ENCODE measurements at regions not wholly inside any gene's neighbourhood (a gene's known extent, or its start where the extent isn't known, plus 50 kb on each side); places are given as distances from the start of the nearest gene placed in this dataset.

DNA sequence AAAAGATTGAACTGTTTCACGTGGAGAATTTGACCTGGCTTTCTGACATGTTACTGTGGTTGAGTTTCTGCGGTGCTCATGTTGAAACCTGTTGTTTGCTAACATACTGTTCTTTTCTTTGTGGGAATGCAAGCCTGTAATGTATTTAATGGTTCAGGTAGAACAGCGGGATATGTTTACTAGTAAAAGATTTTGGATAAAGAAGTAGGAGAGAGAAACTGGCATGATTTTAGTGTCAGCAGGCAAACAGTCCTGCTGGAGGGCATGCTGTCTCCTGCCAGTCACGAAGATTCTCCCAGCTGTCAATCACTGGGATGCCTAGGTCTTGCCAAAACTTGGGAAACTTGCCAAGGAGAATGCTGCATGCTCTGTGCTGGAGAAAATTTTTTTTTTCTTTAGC lies 263.5 kb downstream of the TAF11L14 start:
- H3K9ac ChIP-seq (ENCODE audit: low read depth in 1 of 2, low read length in 2 of 2): no peak overlapping the region
- no peaks in the 10 kb centered on the region for H3K36me3 ChIP-seq (ENCODE audit: control insufficient read depth in 2 of 2, insufficient read depth in 2 of 2, low read length in 2 of 2)
- no peaks in the 10 kb centered on the region for H3K4me1 ChIP-seq (ENCODE audit: control insufficient read depth in 2 of 2, insufficient read depth in 2 of 2, low read length in 2 of 2)
- peaks cover 0 to 5% of the 10 kb centered on the region in 2 donors for H3K9me3 ChIP-seq (ENCODE audit: control insufficient read depth in 2 of 2, low read length in 2 of 2)
- no peak overlapping the region for H3K4me3 ChIP-seq (ENCODE audit: low read length in 2 of 2)
- no peaks in the 10 kb centered on the region for H3K27me3 ChIP-seq (ENCODE audit: control insufficient read depth in 2 of 2, insufficient read depth in 2 of 2, low read length in 2 of 2)
- H3K27ac ChIP-seq (ENCODE audit: low read depth in 2 of 2, low read length in 2 of 2): no peak overlapping the region

DNA sequence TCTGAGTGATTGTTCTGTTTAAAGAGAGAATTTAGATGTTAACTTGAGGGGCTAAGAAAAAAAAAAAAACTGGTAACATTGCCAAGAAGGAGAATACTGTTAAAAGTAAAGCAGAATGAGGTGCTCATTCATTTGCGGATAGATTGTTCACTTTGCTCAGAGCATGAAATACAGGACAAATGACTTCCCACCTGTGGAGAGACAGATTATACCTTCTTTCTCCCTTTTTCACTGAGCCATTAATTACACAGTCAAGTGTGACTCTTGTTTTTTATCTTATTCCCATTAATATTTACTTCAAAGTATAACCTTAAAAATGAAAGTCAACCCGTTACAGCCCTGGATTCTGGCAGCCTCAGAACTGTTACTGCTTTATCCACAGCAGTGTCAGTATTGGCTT lies 264.5 kb downstream of the TAF11L14 start:
- H3K27ac ChIP-seq (ENCODE audit: low read depth in 2 of 2, low read length in 2 of 2): no peak overlapping the region
- no peaks in the 10 kb centered on the region for H3K4me1 ChIP-seq (ENCODE audit: control insufficient read depth in 2 of 2, insufficient read depth in 2 of 2, low read length in 2 of 2)
- H3K9me3 ChIP-seq (ENCODE audit: control insufficient read depth in 2 of 2, low read length in 2 of 2): no peaks in the 10 kb centered on the region
- no peak overlapping the region for H3K9ac ChIP-seq (ENCODE audit: low read depth in 1 of 2, low read length in 2 of 2)
- H3K27me3 ChIP-seq (ENCODE audit: control insufficient read depth in 2 of 2, insufficient read depth in 2 of 2, low read length in 2 of 2): no peaks in the 10 kb centered on the region
- no peaks in the 10 kb centered on the region for H3K36me3 ChIP-seq (ENCODE audit: control insufficient read depth in 2 of 2, insufficient read depth in 2 of 2, low read length in 2 of 2)
- no peak overlapping the region for H3K4me3 ChIP-seq (ENCODE audit: low read length in 2 of 2)

GRCh38 chr5:17907094-17907493 lies 272.8 kb downstream of the TAF11L14 start:
- H3K27me3 ChIP-seq (ENCODE audit: control insufficient read depth in 2 of 2, insufficient read depth in 2 of 2, low read length in 2 of 2): no peaks in the 10 kb centered on the region
- H3K27ac ChIP-seq (ENCODE audit: low read depth in 2 of 2, low read length in 2 of 2): no peak overlapping the region
- no peaks in the 10 kb centered on the region for H3K4me1 ChIP-seq (ENCODE audit: control insufficient read depth in 2 of 2, insufficient read depth in 2 of 2, low read length in 2 of 2)
- no peak overlapping the region for H3K4me3 ChIP-seq (ENCODE audit: low read length in 2 of 2)
- H3K36me3 ChIP-seq (ENCODE audit: control insufficient read depth in 2 of 2, insufficient read depth in 2 of 2, low read length in 2 of 2): no peaks in the 10 kb centered on the region
- H3K9ac ChIP-seq (ENCODE audit: low read depth in 1 of 2, low read length in 2 of 2): no peak overlapping the region
- no peaks in the 10 kb centered on the region for H3K9me3 ChIP-seq (ENCODE audit: control insufficient read depth in 2 of 2, low read length in 2 of 2)

DNA sequence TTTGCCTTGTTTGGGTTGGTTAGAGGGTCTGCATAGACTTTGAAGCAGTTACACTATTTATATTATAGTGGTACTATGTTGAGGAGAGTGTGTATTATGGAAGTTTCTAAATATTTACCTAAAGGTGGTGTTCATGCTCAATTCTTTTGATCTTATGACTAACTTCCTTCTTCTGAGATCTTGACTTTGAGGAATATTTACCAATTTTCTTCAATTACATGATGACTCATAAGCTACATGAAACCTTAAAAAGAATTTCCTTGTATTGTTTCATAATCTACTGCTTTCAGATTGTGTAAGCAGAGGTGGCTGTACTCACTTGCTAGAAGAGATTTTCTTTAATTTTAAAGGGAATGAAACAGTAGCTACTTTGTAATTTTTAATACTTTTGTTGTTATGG lies 276.1 kb downstream of the TAF11L14 start:
- no peaks in the 10 kb centered on the region for H3K36me3 ChIP-seq (ENCODE audit: control insufficient read depth in 2 of 2, insufficient read depth in 2 of 2, low read length in 2 of 2)
- H3K9ac ChIP-seq (ENCODE audit: low read depth in 1 of 2, low read length in 2 of 2): no peak overlapping the region
- no peaks in the 10 kb centered on the region for H3K4me1 ChIP-seq (ENCODE audit: control insufficient read depth in 2 of 2, insufficient read depth in 2 of 2, low read length in 2 of 2)
- no peaks in the 10 kb centered on the region for H3K27me3 ChIP-seq (ENCODE audit: control insufficient read depth in 2 of 2, insufficient read depth in 2 of 2, low read length in 2 of 2)
- no peak overlapping the region for H3K4me3 ChIP-seq (ENCODE audit: low read length in 2 of 2)
- H3K27ac ChIP-seq (ENCODE audit: low read depth in 2 of 2, low read length in 2 of 2): no peak overlapping the region
- no peaks in the 10 kb centered on the region for H3K9me3 ChIP-seq (ENCODE audit: control insufficient read depth in 2 of 2, low read length in 2 of 2)

- no peak overlapping the region for H3K9ac ChIP-seq (ENCODE audit: low read depth in 1 of 2, low read length in 2 of 2)
- H3K4me1 ChIP-seq (ENCODE audit: control insufficient read depth in 2 of 2, insufficient read depth in 2 of 2, low read length in 2 of 2): no peaks in the 10 kb centered on the region
- H3K27me3 ChIP-seq (ENCODE audit: control insufficient read depth in 2 of 2, insufficient read depth in 2 of 2, low read length in 2 of 2): no peaks in the 10 kb centered on the region
- H3K9me3 ChIP-seq (ENCODE audit: control insufficient read depth in 2 of 2, low read length in 2 of 2): no peaks in the 10 kb centered on the region
- H3K27ac ChIP-seq (ENCODE audit: low read depth in 2 of 2, low read length in 2 of 2): no peak overlapping the region
- H3K36me3 ChIP-seq (ENCODE audit: control insufficient read depth in 2 of 2, insufficient read depth in 2 of 2, low read length in 2 of 2): no peaks in the 10 kb centered on the region
- H3K4me3 ChIP-seq (ENCODE audit: low read length in 2 of 2): no peak overlapping the region
Observed at GRCh38 chr5:17912794-17913193, 278.5 kb downstream of the TAF11L14 start.

- Histone ChIP-seq H3K36me3 (ENCODE audit: control insufficient read depth in 2 of 2, insufficient read depth in 2 of 2, low read length in 2 of 2) (no peaks in the 10 kb centered on the region), H3K27ac (ENCODE audit: low read depth in 2 of 2, low read length in 2 of 2) (no peak overlapping the region), H3K4me1 (ENCODE audit: control insufficient read depth in 2 of 2, insufficient read depth in 2 of 2, low read length in 2 of 2) (no peaks in the 10 kb centered on the region), H3K27me3 (ENCODE audit: control insufficient read depth in 2 of 2, insufficient read depth in 2 of 2, low read length in 2 of 2) (no peaks in the 10 kb centered on the region), H3K9ac (ENCODE audit: low read depth in 1 of 2, low read length in 2 of 2) (no peak overlapping the region), H3K4me3 (ENCODE audit: low read length in 2 of 2) (no peak overlapping the region), H3K9me3 (ENCODE audit: control insufficient read depth in 2 of 2, low read length in 2 of 2) (no peaks in the 10 kb centered on the region)
Observed at GRCh38 chr5:17916446-17916845, 282.2 kb downstream of the TAF11L14 start.

DNA sequence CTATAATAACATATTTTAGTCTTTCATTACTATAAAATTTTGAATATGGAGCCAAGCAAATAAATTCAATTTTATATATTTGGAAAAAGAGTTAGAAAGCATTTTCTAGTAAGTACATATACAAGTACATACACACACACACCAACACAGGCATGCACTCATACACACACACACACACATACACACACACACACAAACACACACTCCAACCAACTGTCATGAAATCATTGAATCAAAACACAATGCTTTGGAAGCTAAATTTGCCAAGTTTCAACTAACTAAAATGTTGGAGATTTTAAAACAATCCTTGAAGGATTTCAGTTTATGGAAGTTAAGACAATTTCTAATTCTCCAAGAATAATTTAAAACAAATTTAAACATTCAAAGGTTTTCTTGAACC lies 283.2 kb downstream of the TAF11L14 start:
- Histone ChIP-seq H3K36me3 (ENCODE audit: control insufficient read depth in 2 of 2, insufficient read depth in 2 of 2, low read length in 2 of 2) (no peaks in the 10 kb centered on the region), H3K27ac (ENCODE audit: low read depth in 2 of 2, low read length in 2 of 2) (no peak overlapping the region), H3K9me3 (ENCODE audit: control insufficient read depth in 2 of 2, low read length in 2 of 2) (no peaks in the 10 kb centered on the region), H3K4me1 (ENCODE audit: control insufficient read depth in 2 of 2, insufficient read depth in 2 of 2, low read length in 2 of 2) (no peaks in the 10 kb centered on the region), H3K27me3 (ENCODE audit: control insufficient read depth in 2 of 2, insufficient read depth in 2 of 2, low read length in 2 of 2) (no peaks in the 10 kb centered on the region), H3K9ac (ENCODE audit: low read depth in 1 of 2, low read length in 2 of 2) (no peak overlapping the region), H3K4me3 (ENCODE audit: low read length in 2 of 2) (no peak overlapping the region)

- no peak overlapping the region for H3K4me3 ChIP-seq (ENCODE audit: low read length in 2 of 2)
- no peaks in the 10 kb centered on the region for H3K36me3 ChIP-seq (ENCODE audit: control insufficient read depth in 2 of 2, insufficient read depth in 2 of 2, low read length in 2 of 2)
- H3K4me1 ChIP-seq (ENCODE audit: control insufficient read depth in 2 of 2, insufficient read depth in 2 of 2, low read length in 2 of 2): no peaks in the 10 kb centered on the region
- no peaks in the 10 kb centered on the region for H3K27me3 ChIP-seq (ENCODE audit: control insufficient read depth in 2 of 2, insufficient read depth in 2 of 2, low read length in 2 of 2)
- no peaks in the 10 kb centered on the region for H3K9me3 ChIP-seq (ENCODE audit: control insufficient read depth in 2 of 2, low read length in 2 of 2)
- no peak overlapping the region for H3K27ac ChIP-seq (ENCODE audit: low read depth in 2 of 2, low read length in 2 of 2)
- no peak overlapping the region for H3K9ac ChIP-seq (ENCODE audit: low read depth in 1 of 2, low read length in 2 of 2)
Observed at GRCh38 chr5:17918373-17919104, 284.3 kb downstream of the TAF11L14 start.

DNA sequence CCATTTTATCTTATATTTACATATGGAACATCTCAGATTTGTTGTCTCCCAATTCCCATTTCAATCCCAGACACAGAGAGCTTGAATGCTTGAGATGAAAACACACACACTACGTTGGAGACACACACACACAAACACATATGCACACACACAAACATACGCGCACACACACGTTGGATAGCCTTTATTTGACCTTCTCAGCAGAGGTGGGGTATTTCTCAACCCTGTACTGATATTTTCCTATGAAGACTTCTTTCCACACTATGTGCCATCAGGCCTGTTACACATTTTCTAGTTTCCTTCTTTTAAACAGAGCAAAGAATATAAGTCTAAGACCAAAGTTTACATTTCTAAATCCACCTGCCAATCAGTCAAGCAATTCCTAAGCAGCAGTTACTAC lies 291.0 kb downstream of the TAF11L14 start:
- Histone ChIP-seq H3K4me3 (ENCODE audit: low read length in 2 of 2) (no peak overlapping the region), H3K4me1 (ENCODE audit: control insufficient read depth in 2 of 2, insufficient read depth in 2 of 2, low read length in 2 of 2) (no peaks in the 10 kb centered on the region), H3K36me3 (ENCODE audit: control insufficient read depth in 2 of 2, insufficient read depth in 2 of 2, low read length in 2 of 2) (no peaks in the 10 kb centered on the region), H3K27ac (ENCODE audit: low read depth in 2 of 2, low read length in 2 of 2) (no peak overlapping the region), H3K9ac (ENCODE audit: low read depth in 1 of 2, low read length in 2 of 2) (no peak overlapping the region), H3K9me3 (ENCODE audit: control insufficient read depth in 2 of 2, low read length in 2 of 2) (no peaks in the 10 kb centered on the region), H3K27me3 (ENCODE audit: control insufficient read depth in 2 of 2, insufficient read depth in 2 of 2, low read length in 2 of 2) (no peaks in the 10 kb centered on the region)

DNA sequence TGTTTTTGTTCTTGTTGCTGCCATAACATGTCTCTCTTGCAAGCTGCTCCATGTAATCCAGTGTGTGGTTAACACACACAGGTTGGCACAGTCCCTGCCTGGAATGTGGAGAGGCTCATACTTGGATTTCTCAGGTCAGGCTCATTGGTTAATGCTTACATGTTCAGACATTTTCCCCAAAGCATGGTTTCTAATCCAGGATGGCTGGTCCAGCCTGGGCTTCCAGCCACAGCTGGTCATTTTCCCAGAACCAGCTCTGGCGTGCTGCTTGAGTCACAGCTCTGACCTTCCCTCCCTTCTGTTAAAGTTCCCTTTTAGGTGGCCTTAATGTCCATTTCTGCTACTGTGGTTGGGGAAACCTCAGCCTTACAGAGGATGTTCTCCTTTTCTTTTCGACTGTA lies 294.3 kb downstream of the TAF11L14 start:
- Histone ChIP-seq H3K4me1 (ENCODE audit: control insufficient read depth in 2 of 2, insufficient read depth in 2 of 2, low read length in 2 of 2) (no peaks in the 10 kb centered on the region), H3K27ac (ENCODE audit: low read depth in 2 of 2, low read length in 2 of 2) (no peak overlapping the region), H3K4me3 (ENCODE audit: low read length in 2 of 2) (no peak overlapping the region), H3K27me3 (ENCODE audit: control insufficient read depth in 2 of 2, insufficient read depth in 2 of 2, low read length in 2 of 2) (no peaks in the 10 kb centered on the region), H3K9ac (ENCODE audit: low read depth in 1 of 2, low read length in 2 of 2) (no peak overlapping the region), H3K9me3 (ENCODE audit: control insufficient read depth in 2 of 2, low read length in 2 of 2) (peaks cover 4 to 12% of the 10 kb centered on the region in 2 donors), H3K36me3 (ENCODE audit: control insufficient read depth in 2 of 2, insufficient read depth in 2 of 2, low read length in 2 of 2) (no peaks in the 10 kb centered on the region)

- Histone ChIP-seq H3K36me3 (ENCODE audit: control insufficient read depth in 2 of 2, insufficient read depth in 2 of 2, low read length in 2 of 2) (no peaks in the 10 kb centered on the region), H3K27me3 (ENCODE audit: control insufficient read depth in 2 of 2, insufficient read depth in 2 of 2, low read length in 2 of 2) (no peaks in the 10 kb centered on the region), H3K9ac (ENCODE audit: low read depth in 1 of 2, low read length in 2 of 2) (no peak overlapping the region), H3K4me3 (ENCODE audit: low read length in 2 of 2) (no peak overlapping the region), H3K27ac (ENCODE audit: low read depth in 2 of 2, low read length in 2 of 2) (no peak overlapping the region), H3K9me3 (ENCODE audit: control insufficient read depth in 2 of 2, low read length in 2 of 2) (peaks cover 4 to 12% of the 10 kb centered on the region in 2 donors), H3K4me1 (ENCODE audit: control insufficient read depth in 2 of 2, insufficient read depth in 2 of 2, low read length in 2 of 2) (no peaks in the 10 kb centered on the region)
Observed at GRCh38 chr5:17929171-17929570, 294.9 kb downstream of the TAF11L14 start.
